Mesothelial cell of epicardium (in vitro differentiated cells): ENCODE measurements at regions not wholly inside any gene's neighbourhood (a gene's known extent, or its start where the extent isn't known, plus 50 kb on each side); places are given as distances from the start of the nearest gene placed in this dataset.

Source experiments
- DNase-seq, 2 experiments: peaks; one replicate each; pipeline ENCODE4 v3.0.0; 2021; ENCODE audit warnings: low spot score in 2 of 2; ENCODE audit not compliant: unreplicated experiment in 2 of 2
- H3K27ac Mint-ChIP-seq: 2 replicates; pipeline ENCODE4 v1.8.0; 2021; ENCODE audit warnings: mixed read lengths
- H3K27me3 Mint-ChIP-seq: 2 replicates; pipeline ENCODE4 v1.8.0; 2021; ENCODE audit warnings: low read depth, mixed read lengths
- H3K36me3 Mint-ChIP-seq: 2 replicates; pipeline ENCODE4 v1.8.0; 2021; ENCODE audit warnings: mixed read lengths
- H3K4me1 Mint-ChIP-seq: 2 replicates; pipeline ENCODE4 v1.8.0; 2021; ENCODE audit warnings: mixed read lengths
- H3K4me3 Mint-ChIP-seq: 2 replicates; pipeline ENCODE4 v1.8.0; 2021; ENCODE audit warnings: mild to moderate bottlenecking, moderate library complexity, mixed read lengths
- H3K9me3 Mint-ChIP-seq: 2 replicates; pipeline ENCODE4 v1.8.0; 2021; ENCODE audit warnings: mixed read lengths
- TF ChIP-seq, protein P1 (sequence below): fragments of 200-600 bp; sonication (generic); IDR thresholded peaks from one replicate; pipeline ENCODE4 v1.5.0; 2021; ENCODE audit warnings: antibody characterized with exemption; ENCODE audit not compliant: unreplicated experiment

DNA sequence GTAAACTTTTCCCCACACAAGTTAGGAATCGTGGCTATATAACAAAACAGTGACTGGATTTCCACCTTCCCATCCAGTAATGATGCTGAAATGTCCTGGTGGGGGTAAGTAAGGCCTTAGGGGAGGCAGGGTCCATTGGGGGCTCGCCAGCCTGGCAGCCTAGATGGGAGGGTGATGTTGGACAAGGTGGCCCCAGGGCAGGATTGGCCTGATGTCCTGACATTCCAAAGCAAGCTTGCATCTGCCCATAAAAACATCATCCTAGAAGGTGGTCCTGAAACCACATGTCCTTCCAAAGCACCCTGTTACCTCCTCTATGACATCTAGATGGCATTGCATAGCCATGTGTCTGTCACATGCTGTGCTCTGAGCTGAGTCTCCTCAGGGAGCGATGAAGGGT, 54.1 kb upstream of the RAB6C start:
- Mint-ChIP-seq H3K36me3 (no peaks in the 10 kb centered on the region), H3K27me3 (peaks cover 25% of the 10 kb centered on the region), H3K4me3 (no peak overlapping the region), H3K4me1 (peaks cover 18% of the 10 kb centered on the region), H3K9me3 (peaks cover 3% of the 10 kb centered on the region), H3K27ac (no peak overlapping the region)
- DNase-seq, result peak in 1 of 2 experiments; percentile 19
- TF ChIP-seq, protein P1, sequence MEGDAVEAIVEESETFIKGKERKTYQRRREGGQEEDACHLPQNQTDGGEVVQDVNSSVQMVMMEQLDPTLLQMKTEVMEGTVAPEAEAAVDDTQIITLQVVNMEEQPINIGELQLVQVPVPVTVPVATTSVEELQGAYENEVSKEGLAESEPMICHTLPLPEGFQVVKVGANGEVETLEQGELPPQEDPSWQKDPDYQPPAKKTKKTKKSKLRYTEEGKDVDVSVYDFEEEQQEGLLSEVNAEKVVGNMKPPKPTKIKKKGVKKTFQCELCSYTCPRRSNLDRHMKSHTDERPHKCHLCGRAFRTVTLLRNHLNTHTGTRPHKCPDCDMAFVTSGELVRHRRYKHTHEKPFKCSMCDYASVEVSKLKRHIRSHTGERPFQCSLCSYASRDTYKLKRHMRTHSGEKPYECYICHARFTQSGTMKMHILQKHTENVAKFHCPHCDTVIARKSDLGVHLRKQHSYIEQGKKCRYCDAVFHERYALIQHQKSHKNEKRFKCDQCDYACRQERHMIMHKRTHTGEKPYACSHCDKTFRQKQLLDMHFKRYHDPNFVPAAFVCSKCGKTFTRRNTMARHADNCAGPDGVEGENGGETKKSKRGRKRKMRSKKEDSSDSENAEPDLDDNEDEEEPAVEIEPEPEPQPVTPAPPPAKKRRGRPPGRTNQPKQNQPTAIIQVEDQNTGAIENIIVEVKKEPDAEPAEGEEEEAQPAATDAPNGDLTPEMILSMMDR, result no peak

DNA sequence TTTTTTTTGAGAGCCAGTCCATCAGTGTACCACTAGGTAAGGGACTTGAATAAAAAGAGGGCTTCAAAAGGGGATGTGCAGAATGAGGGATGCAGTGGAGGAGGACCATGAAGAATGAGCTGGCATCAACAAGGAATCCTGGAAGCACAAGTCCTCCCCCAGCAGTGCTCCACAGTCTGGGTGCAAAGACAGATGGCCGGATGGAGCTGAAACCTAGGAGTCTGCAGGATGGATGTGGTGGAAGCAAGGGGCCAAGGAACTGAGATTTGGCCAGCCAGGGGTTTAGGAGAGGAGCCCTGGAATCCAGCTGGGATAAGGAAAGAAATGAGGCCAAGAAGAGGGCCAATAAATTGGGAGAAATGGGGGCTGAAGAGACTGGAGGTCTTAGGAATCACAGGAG, 51.8 kb upstream of the RAB6C start:
- DNase-seq, result no peak
- Mint-ChIP-seq H3K27ac (no peak overlapping the region), H3K27me3 (peaks cover 8% of the 10 kb centered on the region), H3K9me3 (no peaks in the 10 kb centered on the region), H3K4me3 (no peak overlapping the region), H3K4me1 (peaks cover 16% of the 10 kb centered on the region), H3K36me3 (no peaks in the 10 kb centered on the region)
- TF ChIP-seq, protein P1, result no peak

DNA sequence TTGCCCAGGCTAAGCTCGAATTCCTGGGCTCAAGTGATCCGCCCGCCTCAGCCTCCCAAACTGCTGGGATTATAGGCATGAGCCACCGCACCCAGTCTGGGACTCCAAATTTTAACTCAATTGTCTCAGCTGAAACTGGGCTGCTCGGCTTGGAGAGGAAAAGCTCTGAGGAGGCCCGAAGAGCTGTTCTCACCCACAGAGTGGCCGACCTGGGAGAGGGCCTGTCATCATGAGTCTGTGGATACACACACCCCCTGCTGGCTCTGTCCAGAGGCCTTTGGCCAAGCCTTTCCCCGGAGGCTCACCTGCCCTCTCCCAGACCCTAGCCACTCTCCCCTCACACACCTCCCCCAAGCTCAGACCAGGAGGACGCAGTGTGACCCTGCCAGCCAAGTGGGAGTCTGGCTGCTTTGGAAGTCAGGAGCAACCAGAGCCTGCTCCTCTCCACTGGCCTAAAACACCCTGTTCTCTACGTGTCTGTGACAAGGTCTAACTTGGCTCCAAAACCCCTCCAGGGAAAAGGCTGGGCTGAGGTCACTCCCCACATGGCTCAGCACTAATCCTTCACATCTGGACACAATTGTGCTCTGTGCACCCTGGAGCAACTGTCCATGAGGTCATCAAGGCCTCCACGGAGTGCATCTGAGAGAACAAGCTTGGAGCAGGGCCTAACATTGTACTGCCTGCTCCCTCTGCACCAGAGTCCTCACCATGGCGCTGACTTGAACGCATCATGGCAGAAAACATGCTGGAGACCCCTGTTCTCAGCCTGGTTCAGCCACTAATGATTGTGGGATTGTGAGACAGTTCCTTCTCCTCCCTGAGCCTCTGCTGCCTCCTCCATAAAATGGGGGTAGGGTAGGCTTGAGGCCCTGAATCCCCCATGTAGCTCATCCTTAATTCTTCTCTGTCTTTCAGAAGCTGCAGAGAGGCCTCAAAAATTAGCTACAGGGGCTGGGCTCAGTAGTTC, 49.9 kb upstream of the RAB6C start:
- H3K9me3 Mint-ChIP-seq, result no peaks in the 10 kb centered on the region
- no peak for DNase-seq
- TF ChIP-seq, protein P1, result no peak
- peak overlapping the region; percentile 67 for H3K27ac Mint-ChIP-seq
- peaks cover 12% of the 10 kb centered on the region for H3K27me3 Mint-ChIP-seq
- H3K36me3 Mint-ChIP-seq, result no peaks in the 10 kb centered on the region
- peaks cover 12% of the 10 kb centered on the region for H3K4me1 Mint-ChIP-seq
- no peak overlapping the region for H3K4me3 Mint-ChIP-seq
